Karpas-422 (cell line): ENCODE measurements at regions not wholly inside any gene's neighbourhood (a gene's known extent, or its start where the extent isn't known, plus 50 kb on each side); places are given as distances from the start of the nearest gene placed in this dataset.
A peak's percentile ranks its signal among the peaks of the same experiment; 100 is the strongest.

Experiments used
- DNase-seq: peaks from one replicate; pipeline ENCODE4 v3.0.0-alpha.2; 2015
- H2AFZ ChIP-seq: fragments of 200-600 bp; sonication (generic); 2 replicates; pipeline ENCODE4 v1.6.1; 2014; ENCODE audit warnings: antibody characterized with exemption, low read length, mixed read lengths
- H3K27ac ChIP-seq: fragments of 200-600 bp; sonication (generic); 2 replicates; pipeline ENCODE4 v1.5.1; 2014; ENCODE audit warnings: mild to moderate bottlenecking, low read length, moderate library complexity
- H3K27me3 ChIP-seq: fragments of 200-600 bp; sonication (generic); 2 replicates; pipeline ENCODE4 v1.6.1; 2014; ENCODE audit warnings: low read length, mixed read lengths
- H3K36me3 ChIP-seq: fragments of 200-600 bp; sonication (generic); 2 replicates; pipeline ENCODE4 v1.6.1; 2014; ENCODE audit warnings: low read length, mixed read lengths; ENCODE audit not compliant: insufficient read depth
- H3K4me1 ChIP-seq: fragments of 200-600 bp; sonication (generic); 2 replicates; pipeline ENCODE4 v1.6.1; 2014; ENCODE audit warnings: mild to moderate bottlenecking, low read length, mixed read lengths
- H3K4me2 ChIP-seq: fragments of 200-600 bp; sonication (generic); 2 replicates; pipeline ENCODE4 v1.6.1; 2014; ENCODE audit warnings: low read length, low read depth, mild to moderate bottlenecking; ENCODE audit not compliant: poor library complexity, severe bottlenecking
- H3K4me3 ChIP-seq: fragments of 200-600 bp; sonication (generic); 2 replicates; pipeline ENCODE4 v1.5.1; 2014; ENCODE audit warnings: mild to moderate bottlenecking, antibody characterized with exemption, low read length, mixed read lengths
- H3K79me2 ChIP-seq: fragments of 200-600 bp; sonication (generic); 2 replicates; pipeline ENCODE4 v1.6.1; 2014; ENCODE audit warnings: mild to moderate bottlenecking, low read length, mixed read lengths
- H3K9ac ChIP-seq: fragments of 200-600 bp; sonication (generic); 2 replicates; pipeline ENCODE4 v1.6.0; 2014; ENCODE audit warnings: low read length
- H3K9me2 ChIP-seq: fragments of 200-600 bp; sonication (generic), shearing (Covaris generic); replicated peaks from 2 replicates; pipeline ENCODE4 v1.6.0; 2014; ENCODE audit warnings: mild to moderate bottlenecking, low read length, moderate library complexity; ENCODE audit not compliant: insufficient read depth
- H3K9me3 ChIP-seq: fragments of 300-700, 200-600 bp; sonication (generic); 2 replicates; pipeline ENCODE4 v1.6.1; 2014; ENCODE audit warnings: low read length, mixed read lengths
- H4K20me1 ChIP-seq: fragments of 200-600 bp; sonication (generic); 2 replicates; pipeline ENCODE4 v1.6.1; 2014; ENCODE audit warnings: mild to moderate bottlenecking, antibody characterized with exemption, low read length, low read depth; ENCODE audit not compliant: insufficient read depth

DNA sequence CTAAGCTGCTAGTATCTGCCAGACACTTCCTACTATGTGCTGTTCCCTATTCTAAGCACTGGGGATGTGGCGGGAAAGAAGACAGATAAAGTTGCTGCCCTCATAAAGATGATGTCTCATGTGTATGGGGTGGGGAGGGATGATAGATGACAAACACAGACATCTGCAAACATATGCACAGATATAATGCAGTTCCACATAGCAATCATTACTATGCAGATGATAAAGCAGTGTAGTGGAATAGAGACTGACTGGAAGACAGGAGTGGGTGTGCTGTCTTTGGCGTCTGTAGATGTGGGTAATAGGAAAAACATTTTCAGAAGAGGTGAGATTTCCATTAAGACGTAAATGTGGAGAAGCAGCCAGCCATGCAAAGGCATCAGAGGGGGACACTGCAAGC lies 243.6 kb downstream of the DPY19L2 start:
- Histone ChIP-seq H3K27ac (no peak overlapping the region), H3K9me2 (no peaks in the 10 kb centered on the region), H3K4me3 (no peak overlapping the region), H3K9me3 (no peaks in the 10 kb centered on the region), H2AFZ (no peak overlapping the region), H3K4me2 (no peak overlapping the region), H3K4me1 (no peaks in the 10 kb centered on the region), H4K20me1 (no peaks in the 10 kb centered on the region), H3K27me3 (no peaks in the 10 kb centered on the region), H3K79me2 (no peaks in the 10 kb centered on the region), H3K36me3 (no peaks in the 10 kb centered on the region), H3K9ac (no peak overlapping the region)
- no peak for DNase-seq

GRCh38 chr12:63423839-63424238 lies 244.5 kb downstream of the DPY19L2 start:
- H4K20me1 ChIP-seq = no peaks in the 10 kb centered on the region
- H3K27ac ChIP-seq = no peak overlapping the region
- H3K79me2 ChIP-seq = no peaks in the 10 kb centered on the region
- no peak overlapping the region for H3K4me2 ChIP-seq
- H3K4me1 ChIP-seq = no peaks in the 10 kb centered on the region
- no peaks in the 10 kb centered on the region for H3K27me3 ChIP-seq
- H3K36me3 ChIP-seq = no peaks in the 10 kb centered on the region
- H3K9ac ChIP-seq = no peak overlapping the region
- H3K9me2 ChIP-seq = no peaks in the 10 kb centered on the region
- no peaks in the 10 kb centered on the region for H3K9me3 ChIP-seq
- H2AFZ ChIP-seq = no peak overlapping the region
- DNase-seq = no peak
- no peak overlapping the region for H3K4me3 ChIP-seq

GRCh38 chr12:63420206-63420644 lies 248.1 kb downstream of the DPY19L2 start:
- H3K4me2 ChIP-seq = no peak overlapping the region

GRCh38 chr12:63419154-63419553 lies 249.1 kb downstream of the DPY19L2 start:
- Histone ChIP-seq H3K9me2 (no peaks in the 10 kb centered on the region), H2AFZ (no peak overlapping the region), H3K4me3 (no peak overlapping the region), H3K4me1 (no peaks in the 10 kb centered on the region), H4K20me1 (no peaks in the 10 kb centered on the region), H3K4me2 (no peak overlapping the region), H3K9ac (no peak overlapping the region), H3K27ac (no peak overlapping the region), H3K36me3 (no peaks in the 10 kb centered on the region), H3K9me3 (no peaks in the 10 kb centered on the region), H3K79me2 (no peaks in the 10 kb centered on the region), H3K27me3 (no peaks in the 10 kb centered on the region)
- no peak for DNase-seq

More at GRCh38 chr12:63420206-63420644, 248.1 kb downstream of the DPY19L2 start:
- H3K27ac ChIP-seq = no peak overlapping the region
- no peak overlapping the region for H3K9ac ChIP-seq
- no peak overlapping the region for H2AFZ ChIP-seq
- peak; percentile 88 for DNase-seq
- no peaks in the 10 kb centered on the region for H3K9me2 ChIP-seq
- no peaks in the 10 kb centered on the region for H3K4me1 ChIP-seq
- no peaks in the 10 kb centered on the region for H3K9me3 ChIP-seq
- no peak overlapping the region for H3K4me3 ChIP-seq
- no peaks in the 10 kb centered on the region for H3K36me3 ChIP-seq
- no peaks in the 10 kb centered on the region for H4K20me1 ChIP-seq
- no peaks in the 10 kb centered on the region for H3K79me2 ChIP-seq
- no peaks in the 10 kb centered on the region for H3K27me3 ChIP-seq

DNA sequence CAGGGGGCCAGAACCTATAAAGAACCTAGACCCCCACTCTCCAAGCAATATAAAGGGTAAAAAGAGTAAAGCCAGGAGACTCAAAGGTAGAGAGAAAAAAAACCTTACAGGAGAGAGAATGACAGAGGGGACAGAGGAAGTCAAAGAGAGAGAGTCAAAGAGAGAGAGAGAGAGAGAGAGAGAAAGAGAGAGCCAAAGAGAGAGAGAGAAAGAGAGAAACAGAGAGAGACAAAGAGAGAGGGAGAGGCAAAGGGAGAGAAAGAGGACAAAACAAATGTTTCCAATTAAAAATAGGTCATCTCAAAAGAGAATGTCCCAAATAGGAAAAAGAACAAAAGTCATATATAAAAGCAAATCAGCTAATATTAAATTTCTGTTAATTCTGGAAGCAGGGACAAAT lies 251.5 kb downstream of the DPY19L2 start:
- Histone ChIP-seq H4K20me1 (no peaks in the 10 kb centered on the region), H3K36me3 (no peaks in the 10 kb centered on the region), H3K27ac (no peak overlapping the region), H3K79me2 (no peaks in the 10 kb centered on the region), H2AFZ (no peak overlapping the region), H3K9ac (no peak overlapping the region), H3K9me2 (no peaks in the 10 kb centered on the region), H3K9me3 (no peaks in the 10 kb centered on the region), H3K4me1 (no peaks in the 10 kb centered on the region), H3K4me3 (no peak overlapping the region), H3K4me2 (no peak overlapping the region), H3K27me3 (no peaks in the 10 kb centered on the region)
- DNase-seq = no peak

- no peaks in the 10 kb centered on the region for H3K27me3 ChIP-seq
- H3K27ac ChIP-seq = no peak overlapping the region
- no peaks in the 10 kb centered on the region for H3K4me1 ChIP-seq
- no peaks in the 10 kb centered on the region for H4K20me1 ChIP-seq
- H3K79me2 ChIP-seq = no peaks in the 10 kb centered on the region
- H3K36me3 ChIP-seq = no peaks in the 10 kb centered on the region
- H2AFZ ChIP-seq = no peak overlapping the region
- H3K4me3 ChIP-seq = no peak overlapping the region
- no peak overlapping the region for H3K4me2 ChIP-seq
- no peaks in the 10 kb centered on the region for H3K9me3 ChIP-seq
- no peak overlapping the region for H3K9ac ChIP-seq
- DNase-seq = no peak
- no peaks in the 10 kb centered on the region for H3K9me2 ChIP-seq
Observed at GRCh38 chr12:63415357-63415756, 252.9 kb downstream of the DPY19L2 start.

DNA sequence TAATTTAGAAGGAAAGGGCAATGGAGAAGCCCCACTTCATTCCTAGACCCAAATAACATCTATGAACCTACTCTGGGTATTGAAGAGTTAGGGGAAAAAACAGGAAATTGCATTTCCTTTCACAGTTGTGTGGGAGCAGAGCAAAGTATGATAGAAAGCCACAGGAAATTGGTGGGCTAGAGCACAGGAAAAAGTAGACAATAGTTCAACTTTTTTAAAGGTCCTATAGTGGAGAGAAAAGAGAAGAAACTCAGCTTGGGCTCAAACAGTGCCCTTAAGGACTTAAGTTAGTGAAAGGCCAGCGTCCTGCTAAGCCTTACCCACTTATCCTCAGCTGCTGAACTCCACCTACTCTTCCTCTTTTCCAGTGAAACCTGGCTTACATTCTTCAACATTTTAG lies 258.1 kb downstream of the DPY19L2 start:
- H3K9ac ChIP-seq = no peak overlapping the region
- H3K9me2 ChIP-seq = no peaks in the 10 kb centered on the region
- H3K79me2 ChIP-seq = no peaks in the 10 kb centered on the region
- no peak for DNase-seq
- H4K20me1 ChIP-seq = no peaks in the 10 kb centered on the region
- H3K36me3 ChIP-seq = no peaks in the 10 kb centered on the region
- no peaks in the 10 kb centered on the region for H3K27me3 ChIP-seq
- H2AFZ ChIP-seq = no peak overlapping the region
- H3K4me1 ChIP-seq = no peaks in the 10 kb centered on the region
- no peak overlapping the region for H3K4me2 ChIP-seq
- H3K27ac ChIP-seq = no peak overlapping the region
- H3K4me3 ChIP-seq = no peak overlapping the region
- H3K9me3 ChIP-seq = no peaks in the 10 kb centered on the region

GRCh38 chr12:63406781-63407180 lies 255.8 kb upstream of the AVPR1A start:
- Histone ChIP-seq H3K4me3 (no peak overlapping the region), H3K4me1 (no peaks in the 10 kb centered on the region), H2AFZ (no peak overlapping the region), H3K79me2 (no peaks in the 10 kb centered on the region), H3K9me2 (no peaks in the 10 kb centered on the region), H3K27ac (no peak overlapping the region), H3K9me3 (no peaks in the 10 kb centered on the region), H3K36me3 (no peaks in the 10 kb centered on the region), H4K20me1 (no peaks in the 10 kb centered on the region), H3K27me3 (no peaks in the 10 kb centered on the region), H3K4me2 (no peak overlapping the region), H3K9ac (no peak overlapping the region)
- DNase-seq = no peak

DNA sequence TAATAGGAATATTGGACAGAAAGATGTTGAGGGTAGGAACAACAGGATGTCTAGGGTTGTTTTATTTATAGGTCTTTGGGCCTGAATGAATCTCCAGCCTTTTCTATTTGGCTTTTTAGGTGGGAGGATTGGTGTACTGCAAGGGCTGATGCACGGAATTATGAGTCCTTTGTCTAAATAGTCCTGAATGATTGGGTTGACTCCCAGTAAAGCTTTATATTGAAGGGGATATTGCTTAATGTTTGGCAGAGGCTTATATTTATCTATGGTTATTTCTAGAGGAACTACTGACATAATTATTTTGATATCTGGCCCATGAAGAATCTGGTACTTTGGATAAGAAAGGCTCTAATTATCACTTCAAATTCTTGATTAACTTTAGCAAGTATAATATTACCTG lies 253.6 kb upstream of the AVPR1A start:
- H3K79me2 ChIP-seq = no peaks in the 10 kb centered on the region

More for the DNA sequence above, 253.6 kb upstream of the AVPR1A start:
- Histone ChIP-seq H3K4me3 (no peak overlapping the region), H3K27me3 (no peaks in the 10 kb centered on the region), H2AFZ (no peak overlapping the region), H4K20me1 (no peaks in the 10 kb centered on the region), H3K36me3 (no peaks in the 10 kb centered on the region), H3K27ac (no peak overlapping the region), H3K9ac (no peak overlapping the region), H3K9me3 (no peaks in the 10 kb centered on the region), H3K4me1 (no peaks in the 10 kb centered on the region), H3K9me2 (no peaks in the 10 kb centered on the region), H3K4me2 (no peak overlapping the region)
- no peak for DNase-seq
